NCI-H2196 treated with DMSO at 0.1 percent for 48 hours (cell line): ENCODE measurements at regions not wholly inside any gene's neighbourhood (a gene's known extent, or its start where the extent isn't known, plus 50 kb on each side); places are given as distances from the start of the nearest gene placed in this dataset.
"Not testable (repeated sequence)": the region's sequence is repeated elsewhere in the genome, so short reads cannot be mapped to it uniquely, and the experiment has no call there.

Source experiments
- DNase-seq: peaks from one replicate; lab custom pipeline; 2025; ENCODE audit not compliant: unreplicated experiment; lab: John Stamatoyannopoulos, UW

DNA sequence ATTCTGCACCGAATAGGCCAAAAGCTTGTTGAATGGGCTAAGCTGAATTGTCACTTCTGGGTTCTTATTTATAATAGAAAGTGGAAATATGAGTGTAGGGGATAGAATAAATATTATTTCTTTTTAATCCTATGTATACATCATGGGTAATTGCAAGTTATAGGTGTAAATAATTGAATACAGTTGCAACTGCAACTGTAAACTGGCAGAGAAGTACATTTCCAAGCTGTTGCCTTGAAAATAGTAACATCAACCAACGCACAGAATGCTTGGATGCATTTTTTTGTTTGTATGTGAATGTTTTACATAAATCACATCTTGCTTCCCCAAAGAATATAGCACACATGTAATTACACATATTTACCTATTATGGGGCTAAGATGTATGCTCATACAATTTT, 234.1 kb downstream of the NNT start:
- DNase-seq = no peak

- no peak for DNase-seq
Measured at GRCh38 chr5:43833961-43834360, 231.0 kb downstream of the NNT start.

- not testable (repeated sequence) for DNase-seq
Measured at GRCh38 chr5:43824325-43824964, 221.5 kb downstream of the NNT start.

GRCh38 chr5:43818394-43818793, 215.4 kb downstream of the NNT start:
- DNase-seq = not testable (repeated sequence)

GRCh38 chr5:43815497-43815896, 212.5 kb downstream of the NNT start:
- DNase-seq = no peak

GRCh38 chr5:43804723-43805122, 201.7 kb downstream of the NNT start:
- no peak for DNase-seq

- DNase-seq = no peak
Measured at GRCh38 chr5:43804041-43804440, 201.1 kb downstream of the NNT start.

- no peak for DNase-seq
Measured at GRCh38 chr5:43802651-43803050, 199.7 kb downstream of the NNT start.

DNA sequence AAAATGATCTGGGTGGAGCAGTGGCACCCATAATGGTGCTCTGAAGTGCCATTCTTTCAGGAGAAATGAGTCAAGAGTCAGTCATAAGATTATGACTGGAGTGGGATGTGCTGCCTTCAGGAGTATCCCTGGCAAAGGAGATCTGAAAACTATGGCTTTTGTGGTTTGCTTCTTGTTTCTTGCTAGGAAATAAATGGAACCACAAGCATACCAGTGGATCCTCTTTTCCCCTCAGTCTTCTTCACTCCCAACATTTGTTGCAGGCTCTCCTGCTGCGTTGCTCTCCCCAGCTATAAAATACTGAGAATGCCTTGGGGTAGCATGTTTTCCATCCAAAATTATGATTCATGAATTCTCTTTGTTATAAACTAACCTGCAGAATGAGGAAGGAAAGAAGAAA, 199.1 kb downstream of the NNT start:
- DNase-seq = no peak

GRCh38 chr5:43798740-43799139, 195.8 kb downstream of the NNT start:
- DNase-seq = no peak

DNA sequence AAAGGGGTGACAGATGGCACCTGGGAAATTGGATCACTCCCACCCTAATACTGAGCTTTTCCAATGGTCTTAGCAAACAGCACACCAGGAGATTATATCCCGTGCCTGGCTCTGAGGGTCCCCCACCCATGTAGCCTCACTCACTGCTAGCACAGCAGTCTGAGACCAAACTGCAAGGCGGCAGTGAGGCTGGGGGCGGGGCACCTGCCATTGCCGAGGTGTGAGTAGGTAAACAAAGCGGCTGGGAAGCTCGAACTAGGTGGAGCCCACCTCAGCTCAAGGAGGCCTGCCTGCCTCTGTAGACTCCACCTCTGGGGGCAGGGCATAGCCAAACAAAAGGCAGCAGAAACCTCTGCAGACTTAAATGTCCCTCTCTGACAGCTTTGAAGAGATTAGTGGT, 188.9 kb downstream of the NNT start:
- DNase-seq = not testable (repeated sequence)

GRCh38 chr5:43785198-43785597, 182.2 kb downstream of the NNT start:
- DNase-seq = no peak

DNA sequence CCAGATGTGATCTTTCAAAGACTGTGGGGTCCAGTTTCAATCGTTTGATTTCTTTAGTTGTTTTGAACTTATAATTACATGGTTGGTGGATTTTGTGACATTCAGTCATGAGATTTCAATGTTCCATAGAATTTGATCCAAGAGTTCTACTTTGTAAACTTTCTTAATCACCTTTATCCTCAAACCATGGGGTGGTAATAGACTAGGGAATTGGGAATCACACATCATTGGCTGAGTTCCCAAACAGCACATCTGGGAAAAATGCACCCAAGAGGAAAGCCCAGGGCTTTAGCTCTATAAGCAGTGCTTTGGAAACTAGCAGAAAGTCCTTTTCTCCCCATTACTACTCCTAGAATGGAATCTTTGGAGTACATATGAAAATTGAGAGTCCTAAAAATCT, 177.6 kb downstream of the NNT start:
- DNase-seq = no peak

DNA sequence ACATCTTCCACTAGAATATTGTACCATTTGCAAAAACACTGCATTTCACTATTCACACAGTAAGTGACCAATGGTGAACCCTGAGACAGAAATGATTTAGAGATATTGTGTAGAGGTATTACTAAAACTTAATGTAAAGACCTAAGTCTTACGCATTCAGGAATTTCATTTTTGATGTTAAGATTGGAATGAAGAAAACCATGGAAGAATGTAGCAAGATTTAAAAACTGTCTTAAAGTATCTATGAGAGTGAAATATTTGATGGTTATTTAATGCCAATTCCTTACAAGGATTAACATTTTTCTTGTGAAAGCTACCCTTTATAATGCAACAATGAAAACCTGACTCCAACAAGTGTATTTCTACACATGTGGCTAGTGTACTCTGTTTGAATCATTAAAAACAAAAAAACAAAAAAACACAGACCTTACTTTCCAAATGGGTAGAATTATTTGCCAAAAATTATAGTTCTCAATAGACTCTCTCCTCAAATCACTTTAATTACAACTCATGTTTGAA, 172.0 kb downstream of the NNT start:
- DNase-seq = no peak

- no peak for DNase-seq
Measured at GRCh38 chr5:43773478-43773844, 170.5 kb downstream of the NNT start.

- no peak for DNase-seq
Measured at GRCh38 chr5:43772764-43773477, 169.9 kb downstream of the NNT start.

GRCh38 chr5:43772458-43772763, 169.4 kb downstream of the NNT start:
- no peak for DNase-seq

GRCh38 chr5:43771611-43772031, 168.6 kb downstream of the NNT start:
- no peak for DNase-seq

- no peak for DNase-seq
Measured at GRCh38 chr5:43769571-43770355, 166.8 kb downstream of the NNT start.
